GM13976 (cell line): ENCODE measurements at regions not wholly inside any gene's neighbourhood (a gene's known extent, or its start where the extent isn't known, plus 50 kb on each side); places are given as distances from the start of the nearest gene placed in this dataset.

Experiments
- DNase-seq: peaks from one replicate; pipeline ENCODE4 v3.0.0; 2012; ENCODE audit warnings: low spot score
- in situ Hi-C: fragments of 300-500 bp; cut with MboI; formaldehyde crosslinking; loops from one replicate; pipeline ENCODE4 v1.12.0; 2022; ENCODE audit warnings: low sequenced_read_pairs, mixed read lengths, inconsistent platforms; ENCODE audit not compliant: unreplicated experiment
- TF ChIP-seq, protein P1 (sequence below): IDR thresholded peaks from 2 replicates; pipeline ENCODE4 v1.5.1; 2012; ENCODE audit warnings: borderline replicate concordance, mild to moderate bottlenecking; ENCODE audit not compliant: insufficient read depth; ENCODE audit errors: extremely low read depth, missing control alignments, control extremely low read depth

DNA sequence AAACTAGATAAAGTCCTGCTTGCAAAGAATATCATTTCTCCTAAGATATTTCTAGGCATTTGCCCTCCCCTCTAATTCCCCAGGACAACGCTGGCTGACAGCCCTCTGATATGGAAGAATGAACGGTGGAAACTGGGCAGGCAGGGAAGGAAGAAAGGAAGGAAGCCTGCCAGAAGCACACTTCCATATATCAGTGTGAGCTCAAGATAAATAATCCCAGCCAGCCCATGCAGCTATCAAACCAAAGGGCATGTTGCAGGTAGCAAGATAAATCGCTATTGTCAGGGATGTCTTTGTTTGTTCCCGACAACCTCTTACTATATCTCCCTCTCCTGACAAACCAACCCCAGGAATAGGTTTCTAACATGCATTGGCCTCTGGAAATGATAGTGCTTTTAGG lies 412.8 kb downstream of the HNRNPD start:
- TF ChIP-seq, protein P1, sequence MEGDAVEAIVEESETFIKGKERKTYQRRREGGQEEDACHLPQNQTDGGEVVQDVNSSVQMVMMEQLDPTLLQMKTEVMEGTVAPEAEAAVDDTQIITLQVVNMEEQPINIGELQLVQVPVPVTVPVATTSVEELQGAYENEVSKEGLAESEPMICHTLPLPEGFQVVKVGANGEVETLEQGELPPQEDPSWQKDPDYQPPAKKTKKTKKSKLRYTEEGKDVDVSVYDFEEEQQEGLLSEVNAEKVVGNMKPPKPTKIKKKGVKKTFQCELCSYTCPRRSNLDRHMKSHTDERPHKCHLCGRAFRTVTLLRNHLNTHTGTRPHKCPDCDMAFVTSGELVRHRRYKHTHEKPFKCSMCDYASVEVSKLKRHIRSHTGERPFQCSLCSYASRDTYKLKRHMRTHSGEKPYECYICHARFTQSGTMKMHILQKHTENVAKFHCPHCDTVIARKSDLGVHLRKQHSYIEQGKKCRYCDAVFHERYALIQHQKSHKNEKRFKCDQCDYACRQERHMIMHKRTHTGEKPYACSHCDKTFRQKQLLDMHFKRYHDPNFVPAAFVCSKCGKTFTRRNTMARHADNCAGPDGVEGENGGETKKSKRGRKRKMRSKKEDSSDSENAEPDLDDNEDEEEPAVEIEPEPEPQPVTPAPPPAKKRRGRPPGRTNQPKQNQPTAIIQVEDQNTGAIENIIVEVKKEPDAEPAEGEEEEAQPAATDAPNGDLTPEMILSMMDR = no peak
- in situ Hi-C loops = no loop called here
- DNase-seq = no peak

DNA sequence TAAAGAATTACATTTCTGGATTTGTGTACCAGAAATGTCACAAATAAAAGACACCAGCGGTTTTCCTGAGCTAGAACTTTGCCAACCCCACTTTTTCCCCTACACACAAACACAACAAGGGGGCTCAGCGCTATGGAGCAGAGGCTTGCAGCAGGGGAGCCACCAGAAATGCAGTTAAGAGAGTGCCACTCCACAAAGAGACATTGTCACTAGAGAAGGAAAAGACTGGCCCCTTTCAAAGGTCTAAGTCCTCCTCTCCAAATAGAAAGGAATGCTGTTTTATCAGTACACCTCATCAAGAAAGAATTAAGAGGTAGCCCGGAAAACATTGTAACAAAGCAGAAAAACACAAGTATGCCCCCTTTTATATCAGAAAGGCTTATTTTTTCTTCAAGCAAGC lies 419.5 kb downstream of the HNRNPD start:
- in situ Hi-C loops = no loop called here
- no peak for DNase-seq
- TF ChIP-seq, protein P1 = no peak

DNA sequence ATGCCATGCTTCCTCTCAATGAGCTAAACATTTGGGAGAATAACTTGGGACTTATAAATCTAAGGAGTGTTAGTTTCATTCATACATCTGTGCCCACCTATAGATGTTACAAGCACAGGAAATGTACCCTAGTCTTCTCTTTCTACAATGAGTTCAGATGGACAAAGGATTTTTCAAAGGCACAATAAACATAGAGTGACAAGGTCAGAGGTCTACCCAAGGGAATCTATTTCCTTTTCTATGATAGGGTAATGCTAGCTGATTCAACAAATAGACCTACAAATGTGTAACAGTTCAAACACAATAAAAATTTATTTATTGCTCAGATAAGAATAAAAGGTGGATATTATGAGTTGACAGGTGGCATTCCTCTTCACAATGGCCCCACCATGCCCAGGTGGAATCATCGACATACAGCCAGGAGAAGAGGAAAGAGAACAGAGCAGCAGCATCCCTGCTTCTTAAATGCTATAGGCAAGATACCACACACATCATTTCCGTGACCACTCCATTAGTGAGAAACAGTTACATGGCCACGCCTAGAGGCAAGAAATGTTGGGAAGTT lies 421.8 kb downstream of the HNRNPD start:
- DNase-seq = no peak
- TF ChIP-seq, protein P1 = no peak
- in situ Hi-C loops = no loop called here

DNA sequence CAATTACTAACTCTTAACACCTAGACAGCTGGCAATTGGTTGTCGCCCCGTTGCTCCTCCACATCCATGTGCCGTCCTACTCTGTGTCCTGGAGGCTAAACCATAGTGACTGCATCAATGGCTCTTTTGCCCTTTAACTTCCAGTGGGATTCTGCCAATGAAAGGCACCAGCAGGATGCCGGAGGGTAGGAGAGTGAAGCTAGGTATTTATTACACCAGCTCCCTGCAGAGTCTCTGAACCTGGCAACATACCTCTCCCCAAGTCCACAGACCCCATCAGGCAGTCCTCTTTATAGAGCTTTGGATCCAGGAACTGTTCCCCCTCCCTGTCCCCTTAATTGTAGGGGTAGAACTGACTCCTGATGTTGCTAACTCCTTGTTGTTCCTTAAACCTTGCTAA lies 426.8 kb downstream of the HNRNPD start:
- TF ChIP-seq, protein P1 = no peak
- in situ Hi-C loops = no loop called here
- no peak for DNase-seq

DNA sequence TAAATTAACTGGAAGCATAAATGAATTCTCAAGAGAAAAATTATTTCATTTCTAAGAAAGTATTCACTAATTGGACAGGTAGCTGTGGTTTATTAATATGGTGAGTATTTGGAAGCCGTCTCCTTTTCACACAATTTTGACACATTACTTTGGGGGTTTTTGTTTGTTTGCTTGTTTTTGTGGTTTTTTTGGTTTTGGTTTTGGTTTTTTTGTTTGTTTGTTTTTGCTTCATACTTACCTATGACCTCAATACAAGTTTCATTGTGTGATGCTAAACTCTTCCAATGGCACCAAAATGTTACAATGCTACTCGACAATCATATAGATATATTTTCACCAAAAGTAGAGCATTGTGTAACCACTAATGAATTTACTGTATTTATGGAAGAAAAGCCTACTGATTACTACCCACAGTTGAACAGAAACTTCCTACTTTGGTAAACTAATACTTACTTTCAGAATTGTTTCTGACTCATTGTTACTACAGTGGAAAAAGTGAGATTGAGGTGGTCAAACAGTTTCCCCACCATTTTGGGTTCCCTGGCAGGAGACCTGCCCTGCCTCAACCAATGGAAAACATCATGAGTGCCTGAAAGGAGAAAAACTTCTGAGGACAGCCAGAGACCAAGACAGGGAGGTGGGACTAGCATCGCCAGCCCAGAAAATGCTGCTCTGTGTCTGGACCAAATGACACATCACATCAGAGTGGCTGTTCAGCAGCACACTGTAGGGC lies 443.1 kb downstream of the HNRNPD start:
- TF ChIP-seq, protein P1 = no peak
- no peak for DNase-seq
- in situ Hi-C loops = no loop called here

DNA sequence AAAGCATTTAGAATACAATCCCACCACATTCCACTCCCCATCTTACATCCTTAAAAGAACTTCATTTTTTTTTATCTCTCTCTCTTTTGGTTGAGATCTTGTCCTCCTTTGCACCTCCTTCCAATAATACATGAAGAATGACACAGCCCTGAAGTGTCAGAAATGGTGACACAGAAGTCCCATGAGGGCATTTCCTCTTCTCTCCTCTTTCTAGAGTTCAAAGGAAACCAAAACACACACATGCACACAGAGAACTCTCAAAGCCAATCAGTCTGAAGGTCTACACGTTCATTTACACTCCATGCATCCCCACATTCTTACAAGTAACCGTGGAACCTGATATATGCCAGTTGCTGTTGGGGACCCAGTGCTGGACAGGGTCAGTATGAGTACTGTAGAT lies 450.7 kb downstream of the HNRNPD start:
- DNase-seq = no peak
- in situ Hi-C loops = no loop called here
- TF ChIP-seq, protein P1 = no peak
